ENCODE measurements at regions not wholly inside any gene's neighbourhood (a gene's known extent, or its start where the extent isn't known, plus 50 kb on each side); places are given as distances from the start of the nearest gene placed in this dataset.

DNA sequence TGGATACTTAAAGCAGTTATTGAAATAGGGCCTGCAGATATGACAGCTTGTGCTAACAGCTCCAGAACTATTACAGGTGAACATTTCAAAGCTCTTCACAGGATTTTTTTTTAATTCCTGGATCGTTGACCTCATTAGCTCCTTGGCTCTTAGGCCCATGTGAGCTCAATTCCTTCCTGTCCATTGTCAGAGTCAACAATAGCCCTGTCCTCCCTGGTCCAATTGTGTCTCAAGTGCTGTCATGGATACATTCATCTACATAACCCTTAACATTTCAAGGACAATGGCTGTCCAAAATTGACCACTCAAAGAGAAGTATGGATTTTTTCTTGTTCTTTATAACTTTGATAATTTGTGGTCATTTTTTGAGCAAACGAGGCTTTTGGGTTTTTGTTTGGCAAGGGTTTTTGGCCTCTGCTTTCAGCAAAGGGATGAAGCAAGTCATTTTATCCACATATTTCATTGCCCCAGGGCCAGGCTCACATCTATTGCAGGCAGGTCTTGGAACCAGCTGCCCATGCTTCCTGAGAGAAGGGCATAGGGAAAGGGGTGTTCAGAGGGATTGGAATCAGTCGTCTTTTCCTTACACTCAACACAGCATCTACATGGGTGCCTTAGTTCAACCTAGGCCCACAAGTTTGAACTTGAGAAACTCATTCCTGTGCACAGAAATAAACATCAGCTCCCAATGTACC is 282.1 kb downstream of the TPBG start:
- no peak for DNase-seq

DNA sequence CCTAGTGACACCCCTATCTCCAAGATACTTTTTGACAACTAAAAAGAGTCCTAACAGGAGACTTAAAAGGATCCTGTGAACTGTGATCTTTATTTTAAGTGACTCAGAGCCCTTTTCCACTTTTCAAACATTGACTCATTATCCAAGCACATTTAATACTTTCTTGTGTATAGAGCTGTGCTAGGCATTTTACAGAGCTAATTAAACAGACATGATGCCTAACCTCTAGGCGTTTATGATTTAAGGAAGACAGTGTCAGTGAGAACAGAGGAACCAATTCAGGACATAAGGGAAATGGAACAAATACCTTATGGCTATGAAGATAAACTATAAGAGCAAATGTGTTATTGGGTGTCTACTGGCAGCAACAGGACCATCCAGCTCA is 282.6 kb downstream of the TPBG start:
- no peak for DNase-seq

GRCh38 chr6:82651845-82652335 is 288.3 kb downstream of the TPBG start:
- DNase-seq: no peak

- no peak for DNase-seq
Measured at GRCh38 chr6:82679232-82679631, 315.6 kb downstream of the TPBG start.

GRCh38 chr6:82680192-82680591 is 316.6 kb downstream of the TPBG start:
- DNase-seq: no peak

DNA sequence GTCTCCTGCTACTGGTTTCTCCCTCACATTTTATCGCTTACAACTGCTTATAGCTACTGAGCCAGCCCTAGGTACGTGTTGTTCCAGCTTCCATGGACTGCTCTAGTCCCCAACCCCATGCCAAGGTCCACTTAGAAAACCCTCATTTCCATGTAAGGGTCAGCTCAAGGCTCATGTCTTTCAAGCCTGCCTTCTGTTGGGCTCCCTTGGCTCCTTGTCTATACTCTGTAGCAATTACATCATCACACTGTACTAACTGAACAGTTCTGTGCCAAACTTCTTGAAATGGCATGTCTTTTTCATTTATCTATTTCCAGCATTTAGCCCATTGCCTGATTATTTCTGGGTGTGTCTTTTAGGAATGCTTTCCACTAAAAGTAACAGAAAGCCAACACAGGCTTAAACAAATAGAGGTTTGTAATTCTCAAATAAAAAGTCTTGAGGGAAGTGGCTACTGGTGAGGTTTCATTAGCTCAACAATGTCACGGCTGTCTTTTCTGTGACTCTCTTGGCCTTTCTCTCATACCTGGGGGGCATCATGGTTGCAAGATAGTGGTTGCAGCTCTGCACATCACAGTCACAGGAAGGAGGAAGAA is 317.6 kb downstream of the TPBG start:
- no peak for DNase-seq

GRCh38 chr6:82686719-82687118 is 323.1 kb downstream of the TPBG start:
- DNase-seq: no peak

DNA sequence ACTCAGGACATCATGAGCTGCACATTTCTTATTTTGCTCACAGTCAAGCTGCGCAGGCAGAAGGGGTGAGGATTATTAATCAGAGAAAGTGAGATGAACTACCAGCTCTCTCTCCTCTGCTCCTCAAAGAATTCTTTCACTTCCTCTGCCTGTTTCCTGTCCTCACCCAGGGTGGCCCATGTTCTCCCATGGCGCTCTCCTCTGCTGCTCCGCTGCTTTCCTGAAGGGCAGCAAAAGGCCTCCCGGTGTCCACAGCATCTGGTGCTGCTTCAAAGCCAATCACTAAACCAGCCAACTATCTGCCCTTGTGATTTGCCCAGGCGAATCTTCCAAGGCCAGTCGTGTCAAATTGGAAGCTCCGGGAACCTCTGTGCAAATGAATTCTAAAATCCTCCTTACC is 324.2 kb downstream of the TPBG start:
- no peak for DNase-seq

GRCh38 chr6:82690283-82690682 is 326.7 kb downstream of the TPBG start:
- no peak for DNase-seq

DNA sequence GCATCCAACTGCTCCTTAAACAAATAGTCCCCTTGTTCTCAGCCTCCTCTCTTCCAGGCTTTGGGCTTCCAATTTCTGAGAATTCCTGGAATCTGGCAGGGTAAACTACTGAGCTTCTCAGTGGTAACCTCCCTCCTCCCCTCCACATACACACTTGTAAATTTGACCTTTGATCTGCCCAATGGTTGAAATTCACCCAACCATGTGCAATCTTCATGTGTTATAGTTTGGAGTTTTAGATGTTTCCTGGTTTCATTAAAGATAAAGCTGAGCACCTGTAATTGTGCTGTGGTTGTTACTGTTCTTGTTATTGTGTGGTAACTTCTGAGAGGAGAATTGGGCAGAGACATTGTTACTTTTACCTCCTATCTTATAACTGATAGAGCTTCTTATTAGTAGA is 328.4 kb downstream of the TPBG start:
- no peak for DNase-seq

- DNase-seq: peak; percentile 2 to 21
Measured at GRCh38 chr6:82693094-82693493, 329.5 kb downstream of the TPBG start.

- DNase-seq: no peak
Measured at GRCh38 chr6:82701341-82701740, 337.7 kb downstream of the TPBG start.

GRCh38 chr6:82702574-82702973 is 339.0 kb downstream of the TPBG start:
- no peak for DNase-seq

DNA sequence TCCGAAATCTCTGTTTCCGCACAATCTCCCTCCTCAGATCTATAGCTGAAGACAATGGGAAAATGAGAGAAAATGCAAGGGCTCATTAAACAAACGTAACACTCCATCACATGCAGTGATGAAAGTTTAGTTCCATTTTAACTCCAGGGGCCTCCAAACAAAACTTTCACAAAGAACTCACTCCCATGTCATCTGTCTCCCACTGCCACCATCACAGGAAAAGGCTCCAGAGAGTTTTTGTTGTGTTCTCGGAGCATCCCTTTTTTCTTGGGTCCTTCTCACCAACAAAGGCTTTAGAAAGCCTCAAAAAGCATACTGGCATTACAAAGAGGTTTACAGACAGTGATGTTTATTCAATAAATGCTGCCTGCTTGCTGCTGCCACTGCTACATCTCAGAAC is 339.6 kb downstream of the TPBG start:
- no peak for DNase-seq

GRCh38 chr6:82704045-82704444 is 340.4 kb downstream of the TPBG start:
- DNase-seq: no peak

DNA sequence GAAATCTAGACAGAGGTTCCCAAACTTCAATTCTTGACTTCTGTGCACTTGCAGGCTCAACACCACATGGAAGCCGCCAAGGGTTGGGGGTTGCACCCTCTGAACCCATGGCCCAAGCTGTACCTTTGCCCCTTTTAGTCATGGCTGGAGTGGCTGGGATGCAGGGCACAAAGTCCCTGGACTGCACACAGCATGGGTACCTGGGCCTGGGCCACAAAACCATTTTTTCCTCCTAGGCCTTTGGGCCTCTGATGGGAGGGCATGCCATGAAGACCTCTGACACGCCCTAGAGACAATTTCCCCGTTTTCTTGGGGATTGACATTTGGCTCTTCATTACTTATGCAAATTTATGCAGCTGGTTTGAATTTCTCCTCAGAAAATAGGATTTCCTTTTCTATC is 342.0 kb downstream of the TPBG start:
- DNase-seq: no peak

- no peak for DNase-seq
Measured at GRCh38 chr6:82711105-82711827, 347.6 kb downstream of the TPBG start.

- no peak for DNase-seq
Measured at GRCh38 chr6:82711971-82712370, 348.4 kb downstream of the TPBG start.

GRCh38 chr6:82712389-82712788 is 348.8 kb downstream of the TPBG start:
- no peak for DNase-seq

- DNase-seq: no peak
Measured at GRCh38 chr6:82712826-82713225, 349.2 kb downstream of the TPBG start.

DNA sequence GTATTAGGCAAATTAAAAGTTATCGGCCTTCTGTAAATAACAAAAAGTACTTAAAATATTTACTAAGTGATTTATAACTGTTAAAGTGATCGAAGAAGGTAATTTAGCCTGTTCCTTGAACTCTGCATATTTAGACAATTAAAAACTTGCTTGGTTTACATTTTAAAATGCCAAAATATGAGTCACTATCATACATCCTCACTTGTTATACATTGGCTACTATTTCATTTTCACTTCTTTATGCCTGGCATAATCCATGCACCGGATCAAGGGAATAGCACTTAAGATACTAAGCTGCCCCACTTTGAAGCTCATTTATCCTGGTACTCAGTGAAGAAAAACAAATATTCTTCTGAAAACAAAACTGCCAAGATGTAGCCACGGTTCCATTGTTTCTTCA is 344.6 kb downstream of the UBE3D start:
- DNase-seq: no peak

GRCh38 chr6:82735790-82736189 is 329.9 kb downstream of the UBE3D start:
- DNase-seq: no peak

- no peak for DNase-seq
Measured at GRCh38 chr6:82737965-82738364, 327.7 kb downstream of the UBE3D start.
